A673 (cell line): ENCODE measurements at regions not wholly inside any gene's neighbourhood (a gene's known extent, or its start where the extent isn't known, plus 50 kb on each side); places are given as distances from the start of the nearest gene placed in this dataset.
"Not testable (repeated sequence)": the region's sequence is repeated elsewhere in the genome, so short reads cannot be mapped to it uniquely, and the experiment has no call there.

Source experiments
- BruUV-seq: library from RNA; stranded (reverse); fragments of 400-500 nt; replicated peaks from 2 replicates; lab custom pipeline; 2021; lab: Mats Ljungman, UMichigan
- CTCF ChIA-PET: fragments of 300-600 bp; sonication (Branson Sonifier 250); formaldehyde crosslinking; loops from one replicate; lab custom pipeline; 2022; ENCODE audit warnings: antibody characterized with exemption; lab: Charles Lee
- POLR2A ChIA-PET: fragments of 300-600 bp; sonication (Branson Sonifier 250); formaldehyde crosslinking; loops from one replicate; lab custom pipeline; 2022; ENCODE audit warnings: antibody characterized with exemption; ENCODE audit not compliant: low non-redundant PET; lab: Charles Lee
- DNase-seq: peaks from one replicate; pipeline ENCODE4 v3.0.0-alpha.2; 2015; ENCODE audit warnings: low spot score
- H3K27ac ChIP-seq: fragments of 200-600 bp; sonication (generic); 2 replicates; pipeline ENCODE4 v1.5.1; 2016; ENCODE audit warnings: mixed run types, low read depth, mild to moderate bottlenecking, mixed read lengths, antibody characterized with exemption, low read length; ENCODE audit not compliant: poor library complexity, severe bottlenecking
- H3K27me3 ChIP-seq: fragments of 200-600 bp; sonication (generic); replicated peaks from 2 replicates; pipeline ENCODE4 v1.6.1; 2017; ENCODE audit warnings: mixed run types, low read depth, mild to moderate bottlenecking, mixed read lengths, antibody characterized with exemption, low read length; ENCODE audit not compliant: insufficient read depth, poor library complexity
- H3K36me3 ChIP-seq: fragments of 200-600 bp; sonication (generic); 2 replicates; pipeline ENCODE4 v1.6.1; 2016; ENCODE audit warnings: mixed run types, mild to moderate bottlenecking, mixed read lengths, antibody characterized with exemption, low read length; ENCODE audit not compliant: insufficient read depth, poor library complexity, severe bottlenecking
- H3K4me1 ChIP-seq: fragments of 200-600 bp; sonication (generic); 2 replicates; pipeline ENCODE4 v1.6.1; 2017; ENCODE audit warnings: mixed run types, mild to moderate bottlenecking, mixed read lengths, antibody characterized with exemption, low read length; ENCODE audit not compliant: insufficient read depth, poor library complexity, severe bottlenecking
- H3K4me3 ChIP-seq: fragments of 200-600 bp; sonication (generic); 2 replicates; pipeline ENCODE4 v1.5.1; 2016; ENCODE audit warnings: low read depth, mixed run types, mild to moderate bottlenecking, mixed read lengths, low read length; ENCODE audit not compliant: poor library complexity, severe bottlenecking
- H3K9me3 ChIP-seq: fragments of 200-600 bp; sonication (generic); 2 replicates; pipeline ENCODE4 v1.6.1; 2016; ENCODE audit warnings: mixed run types, low read depth, mild to moderate bottlenecking, mixed read lengths, antibody characterized with exemption, low read length; ENCODE audit not compliant: poor library complexity, severe bottlenecking
- EZH2 ChIP-seq: fragments of 200-600 bp; sonication (generic); IDR thresholded peaks from 2 replicates; pipeline ENCODE4 v1.6.1; 2017; ENCODE audit warnings: borderline replicate concordance, low read depth, mild to moderate bottlenecking, mixed read lengths, antibody characterized with exemption, low read length; ENCODE audit not compliant: poor library complexity, severe bottlenecking
- intact Hi-C: fragments of 100-400 bp; cut with micrococcal nuclease; formaldehyde crosslinking; loops from one replicate; pipeline ENCODE4 v1.10.0; 2022; ENCODE audit not compliant: unreplicated experiment
- TF ChIP-seq, protein P1 (sequence below): fragments of 300-800, 200-600 bp; sonication (generic); conservative IDR thresholded peaks from 2 replicates; pipeline ENCODE4 v1.5.1; 2017; ENCODE audit warnings: low read depth, mild to moderate bottlenecking, antibody characterized with exemption, low read length, moderate library complexity, mixed read lengths

DNA sequence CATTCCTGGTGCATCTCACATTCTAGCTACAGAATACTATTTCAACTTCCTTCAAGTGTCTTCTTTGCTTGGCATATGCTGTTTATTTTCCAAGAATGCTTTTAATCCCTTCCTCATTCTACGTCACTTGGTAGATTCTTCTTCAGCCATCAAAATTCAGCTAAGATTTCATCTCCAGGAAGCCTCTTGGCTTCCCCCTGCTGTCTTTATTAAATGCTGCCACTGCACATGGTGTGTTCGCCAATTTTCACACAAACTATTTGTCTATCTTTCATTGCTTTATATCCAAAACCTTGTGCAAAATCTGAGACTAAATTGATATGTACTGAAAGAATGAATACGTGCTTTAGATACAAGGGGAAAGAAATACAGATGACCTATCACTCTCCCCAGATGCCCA, 253.0 kb downstream of the RFPL4B start:
- Histone ChIP-seq H3K4me3 (no peak overlapping the region), H3K36me3 (no peaks in the 10 kb centered on the region), H3K9me3 (no peaks in the 10 kb centered on the region), H3K27ac (no peak overlapping the region), H3K4me1 (peaks cover 13% of the 10 kb centered on the region), H3K27me3 (no peaks in the 10 kb centered on the region)
- ChIA-PET POLR2A (no interaction called here), CTCF (no interaction called here)
- DNase-seq = peak; percentile 38
- intact Hi-C loops = no loop called here
- TF ChIP-seq EZH2 = no peak
- TF ChIP-seq, protein P1, sequence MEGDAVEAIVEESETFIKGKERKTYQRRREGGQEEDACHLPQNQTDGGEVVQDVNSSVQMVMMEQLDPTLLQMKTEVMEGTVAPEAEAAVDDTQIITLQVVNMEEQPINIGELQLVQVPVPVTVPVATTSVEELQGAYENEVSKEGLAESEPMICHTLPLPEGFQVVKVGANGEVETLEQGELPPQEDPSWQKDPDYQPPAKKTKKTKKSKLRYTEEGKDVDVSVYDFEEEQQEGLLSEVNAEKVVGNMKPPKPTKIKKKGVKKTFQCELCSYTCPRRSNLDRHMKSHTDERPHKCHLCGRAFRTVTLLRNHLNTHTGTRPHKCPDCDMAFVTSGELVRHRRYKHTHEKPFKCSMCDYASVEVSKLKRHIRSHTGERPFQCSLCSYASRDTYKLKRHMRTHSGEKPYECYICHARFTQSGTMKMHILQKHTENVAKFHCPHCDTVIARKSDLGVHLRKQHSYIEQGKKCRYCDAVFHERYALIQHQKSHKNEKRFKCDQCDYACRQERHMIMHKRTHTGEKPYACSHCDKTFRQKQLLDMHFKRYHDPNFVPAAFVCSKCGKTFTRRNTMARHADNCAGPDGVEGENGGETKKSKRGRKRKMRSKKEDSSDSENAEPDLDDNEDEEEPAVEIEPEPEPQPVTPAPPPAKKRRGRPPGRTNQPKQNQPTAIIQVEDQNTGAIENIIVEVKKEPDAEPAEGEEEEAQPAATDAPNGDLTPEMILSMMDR = peak; percentile 52
- no TSS peak for BruUV-seq

DNA sequence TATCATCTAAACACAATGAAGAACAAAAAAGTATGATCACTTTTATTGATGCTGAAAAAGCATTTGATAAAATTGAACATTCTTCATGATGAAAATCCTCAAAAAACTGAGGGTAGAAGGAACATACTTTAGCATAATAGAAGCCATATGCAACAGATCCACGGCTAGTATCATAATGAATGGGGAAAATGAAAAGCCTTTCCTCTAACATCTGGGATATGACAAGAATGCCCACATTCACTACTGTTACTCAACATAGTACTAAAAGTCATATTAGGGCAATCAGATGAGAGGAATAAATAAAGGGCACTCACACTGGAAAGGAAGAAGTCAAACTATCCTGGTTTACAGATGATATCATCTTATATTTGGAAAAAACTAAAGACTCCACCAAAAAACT, 256.6 kb downstream of the RFPL4B start:
- CTCF ChIA-PET = no interaction called here
- POLR2A ChIA-PET = no interaction called here

DNA sequence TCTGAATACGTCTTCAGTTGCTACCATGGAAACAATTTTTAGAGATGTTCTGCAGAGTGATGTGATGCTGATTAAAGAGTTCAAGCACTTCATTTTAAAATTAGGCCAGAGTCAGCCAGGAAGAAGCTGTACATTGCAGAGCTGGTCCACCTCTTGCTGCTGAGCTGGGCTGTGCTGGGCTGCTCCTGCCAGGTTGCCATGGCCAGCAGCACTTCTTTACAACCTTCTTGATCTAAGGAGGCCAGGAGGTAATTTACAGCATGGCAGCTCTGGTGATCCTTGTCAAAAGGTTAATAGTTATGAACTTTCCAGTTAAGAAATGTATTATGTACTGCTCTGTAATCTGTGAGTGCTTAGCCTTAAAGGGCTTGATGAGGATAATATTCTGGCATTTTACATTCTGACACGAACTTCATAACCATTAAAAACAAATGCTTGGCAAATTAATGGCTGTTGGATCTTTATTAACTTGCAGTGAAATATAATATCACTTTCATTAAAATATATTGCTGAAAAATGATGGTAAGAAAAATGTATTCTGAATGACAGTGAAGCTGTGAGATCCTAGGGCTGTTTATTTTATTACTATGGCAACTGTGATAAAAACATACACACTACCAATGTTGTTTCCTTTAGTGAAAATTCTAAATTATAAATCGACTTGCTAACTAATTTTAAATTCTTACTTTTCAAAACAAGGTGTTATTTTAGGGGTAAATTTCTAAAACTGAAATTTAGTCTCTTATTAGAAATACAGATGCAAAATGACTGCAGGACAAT, 259.7 kb downstream of the RFPL4B start:
- Histone ChIP-seq H3K36me3 (no peaks in the 10 kb centered on the region), H3K9me3 (no peaks in the 10 kb centered on the region), H3K27me3 (no peaks in the 10 kb centered on the region), H3K27ac (no peak overlapping the region), H3K4me1 (no peaks in the 10 kb centered on the region), H3K4me3 (no peak overlapping the region)
- intact Hi-C loops = no loop called here
- ChIA-PET POLR2A (no interaction called here), CTCF (no interaction called here)
- DNase-seq = no peak
- TF ChIP-seq, protein P1 = no peak
- no peak for TF ChIP-seq EZH2
- no TSS peak for BruUV-seq

More for the DNA sequence above, 256.6 kb downstream of the RFPL4B start:
- no peak for DNase-seq
- Histone ChIP-seq H3K36me3 (no peaks in the 10 kb centered on the region), H3K27me3 (no peaks in the 10 kb centered on the region), H3K27ac (no peak overlapping the region), H3K4me1 (no peaks in the 10 kb centered on the region), H3K9me3 (no peaks in the 10 kb centered on the region), H3K4me3 (no peak overlapping the region)
- intact Hi-C loops = no loop called here
- no TSS peak for BruUV-seq
- TF ChIP-seq, protein P1 = no peak
- TF ChIP-seq EZH2 = no peak

DNA sequence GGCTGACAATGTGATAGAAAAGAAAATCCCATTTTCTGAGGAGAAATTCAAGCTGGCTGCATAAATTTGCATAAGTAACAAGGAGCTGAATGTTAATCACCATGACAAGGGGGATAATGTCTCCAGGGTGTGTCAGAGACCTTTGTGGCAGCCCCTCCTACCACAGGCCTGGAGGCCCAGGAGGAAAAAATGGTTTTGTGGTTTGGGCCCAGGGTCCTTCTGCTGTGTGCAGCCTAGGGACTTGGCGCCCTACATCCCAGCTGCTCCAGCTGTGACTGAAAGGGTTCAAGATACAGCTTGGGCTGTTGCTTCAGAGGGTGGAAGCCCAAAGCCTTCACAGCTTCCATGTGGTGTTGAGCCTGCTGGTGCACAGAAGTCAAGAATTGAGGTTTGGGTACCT, 261.8 kb downstream of the RFPL4B start:
- POLR2A ChIA-PET, BruUV-seq, H3K4me1 ChIP-seq, H3K9me3 ChIP-seq, intact Hi-C loops, CTCF ChIA-PET, H3K27ac ChIP-seq, H3K4me3 ChIP-seq, H3K36me3 ChIP-seq, DNase-seq, H3K27me3 ChIP-seq: not testable (repeated sequence)
